ENCODE measurements at regions not wholly inside any gene's neighbourhood (a gene's known extent, or its start where the extent isn't known, plus 50 kb on each side); places are given as distances from the start of the nearest gene placed in this dataset.
"Not testable (repeated sequence)": the region's sequence is repeated elsewhere in the genome, so short reads cannot be mapped to it uniquely, and the experiment has no call there.

- no peak for DNase-seq
These were observed 326.0 kb downstream of the TEX29 start for GRCh38 chr13:111646456-111646855.

- no peak for DNase-seq
These were observed 328.4 kb downstream of the TEX29 start for GRCh38 chr13:111648885-111649284.

GRCh38 chr13:111650626-111651025 is 330.2 kb downstream of the TEX29 start:
- no peak for DNase-seq

GRCh38 chr13:111652676-111653075 is 332.2 kb downstream of the TEX29 start:
- no peak for DNase-seq

GRCh38 chr13:111654531-111654930 is 334.1 kb downstream of the TEX29 start:
- DNase-seq: no peak

- no peak for DNase-seq
These were observed 336.0 kb downstream of the TEX29 start for GRCh38 chr13:111656439-111656838.

GRCh38 chr13:111657013-111657412 is 336.6 kb downstream of the TEX29 start:
- no peak for DNase-seq

- peak; percentile 37 to 91 (median 74) for DNase-seq
These were observed 338.0 kb downstream of the TEX29 start for GRCh38 chr13:111658145-111659100.

- DNase-seq: no peak
These were observed 338.9 kb downstream of the TEX29 start for GRCh38 chr13:111659219-111659775.

GRCh38 chr13:111659842-111660241 is 339.4 kb downstream of the TEX29 start:
- DNase-seq: no peak

- DNase-seq: no peak
These were observed 340.6 kb downstream of the TEX29 start for GRCh38 chr13:111661052-111661451.

- DNase-seq: no peak
These were observed 341.3 kb downstream of the TEX29 start for GRCh38 chr13:111661776-111662175.

- no peak for DNase-seq
These were observed 342.0 kb downstream of the TEX29 start for GRCh38 chr13:111662451-111662850.

GRCh38 chr13:111662895-111663294 is 342.5 kb downstream of the TEX29 start:
- no peak for DNase-seq

GRCh38 chr13:111663505-111663904 is 343.1 kb downstream of the TEX29 start:
- DNase-seq: no peak

GRCh38 chr13:111663953-111664421 is 343.5 kb downstream of the TEX29 start:
- DNase-seq: no peak

GRCh38 chr13:111664696-111665095 is 344.3 kb downstream of the TEX29 start:
- no peak for DNase-seq

GRCh38 chr13:111665691-111666095 is 345.3 kb downstream of the TEX29 start:
- DNase-seq: no peak

- no peak for DNase-seq
These were observed 345.8 kb downstream of the TEX29 start for GRCh38 chr13:111666164-111666776.

- DNase-seq: no peak
These were observed 347.3 kb downstream of the TEX29 start for GRCh38 chr13:111667757-111668156.

GRCh38 chr13:111668451-111668850 is 348.0 kb downstream of the TEX29 start:
- DNase-seq: no peak

- not testable (repeated sequence) for DNase-seq
These were observed 351.8 kb downstream of the TEX29 start for GRCh38 chr13:111672198-111672597.

- not testable (repeated sequence) for DNase-seq
These were observed 357.9 kb downstream of the TEX29 start for GRCh38 chr13:111678120-111678882.

Measured in NCI-H1417 (cell line).